ENCODE measurements at regions not wholly inside any gene's neighbourhood (a gene's known extent, or its start where the extent isn't known, plus 50 kb on each side); places are given as distances from the start of the nearest gene placed in this dataset.
"Not testable (repeated sequence)": the region's sequence is repeated elsewhere in the genome, so short reads cannot be mapped to it uniquely, and the experiment has no call there.

DNA sequence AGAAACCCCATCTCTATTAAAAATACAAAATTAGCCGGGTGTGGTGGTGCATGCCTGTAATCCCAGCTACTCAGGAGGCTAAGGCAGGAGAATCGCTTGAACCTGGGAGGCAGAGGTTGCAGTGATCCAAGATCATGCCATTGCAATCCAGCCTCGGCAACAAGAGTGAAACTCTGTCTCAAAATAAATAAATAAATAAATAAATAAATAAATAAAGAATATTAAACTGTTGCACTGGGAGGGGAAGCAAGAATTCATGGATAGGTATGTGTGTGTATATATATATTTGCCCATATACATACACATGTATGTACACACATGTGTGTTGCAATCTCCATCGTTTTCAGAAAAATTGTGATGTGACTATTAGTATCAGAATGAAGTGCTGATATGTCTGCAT, 231.4 kb downstream of the CPS1 start:
- TF ChIP-seq, protein P1, sequence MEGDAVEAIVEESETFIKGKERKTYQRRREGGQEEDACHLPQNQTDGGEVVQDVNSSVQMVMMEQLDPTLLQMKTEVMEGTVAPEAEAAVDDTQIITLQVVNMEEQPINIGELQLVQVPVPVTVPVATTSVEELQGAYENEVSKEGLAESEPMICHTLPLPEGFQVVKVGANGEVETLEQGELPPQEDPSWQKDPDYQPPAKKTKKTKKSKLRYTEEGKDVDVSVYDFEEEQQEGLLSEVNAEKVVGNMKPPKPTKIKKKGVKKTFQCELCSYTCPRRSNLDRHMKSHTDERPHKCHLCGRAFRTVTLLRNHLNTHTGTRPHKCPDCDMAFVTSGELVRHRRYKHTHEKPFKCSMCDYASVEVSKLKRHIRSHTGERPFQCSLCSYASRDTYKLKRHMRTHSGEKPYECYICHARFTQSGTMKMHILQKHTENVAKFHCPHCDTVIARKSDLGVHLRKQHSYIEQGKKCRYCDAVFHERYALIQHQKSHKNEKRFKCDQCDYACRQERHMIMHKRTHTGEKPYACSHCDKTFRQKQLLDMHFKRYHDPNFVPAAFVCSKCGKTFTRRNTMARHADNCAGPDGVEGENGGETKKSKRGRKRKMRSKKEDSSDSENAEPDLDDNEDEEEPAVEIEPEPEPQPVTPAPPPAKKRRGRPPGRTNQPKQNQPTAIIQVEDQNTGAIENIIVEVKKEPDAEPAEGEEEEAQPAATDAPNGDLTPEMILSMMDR (IDR thresholded peaks at IDR 0.05 in 2 of 3, conservative IDR thresholded peaks at IDR 0.05 in 1 of 3; ENCODE audit: borderline replicate concordance in 1 of 3, insufficient read depth in 1 of 3, low read depth in 2 of 3, low read length in 2 of 3) = not testable (repeated sequence)
- not testable (repeated sequence) for TF ChIP-seq EZH2 (IDR thresholded peaks at IDR 0.05); TCF7L2 (IDR thresholded peaks at IDR 0.05; ENCODE audit: borderline replicate concordance, extremely low read depth, insufficient read depth, insufficient read length)

Measured in HCT116 (cell line).